ENCODE measurements at regions not wholly inside any gene's neighbourhood (a gene's known extent, or its start where the extent isn't known, plus 50 kb on each side); places are given as distances from the start of the nearest gene placed in this dataset.

- no peak for TF ChIP-seq POLR2AphosphoS5 (IDR thresholded peaks at IDR 0.05; ENCODE audit: low read depth, low read length)
- TF ChIP-seq POLR2A (IDR thresholded peaks at IDR 0.05; ENCODE audit: low read depth, low read length): no peak
Measured at GRCh38 chr12:83779526-83779925, 1092.8 kb downstream of the TMTC2 start.
